ENCODE measurements at regions not wholly inside any gene's neighbourhood (a gene's known extent, or its start where the extent isn't known, plus 50 kb on each side); places are given as distances from the start of the nearest gene placed in this dataset.
A peak's percentile ranks its signal among the peaks of the same experiment; 100 is the strongest.

GRCh38 chr20:11156922-11157321 is 483.1 kb upstream of the JAG1 start:
- TF ChIP-seq POLR2A (IDR thresholded peaks at IDR 0.05) (no peak), CTCF (IDR thresholded peaks at IDR 0.05) (no peak)
- intact Hi-C loops (cut with DNase I; ENCODE audit: low total_unique reads): no loop called here

GRCh38 chr20:11158146-11158545 is 484.3 kb upstream of the JAG1 start:
- DNase-seq: no peak
- no peaks in the 10 kb centered on the region for H3K27me3 ChIP-seq
- TF ChIP-seq POLR2A (IDR thresholded peaks at IDR 0.05) (no peak), CTCF (IDR thresholded peaks at IDR 0.05) (no peak)
- H3K4me1 ChIP-seq: no peaks in the 10 kb centered on the region
- H3K27ac ChIP-seq: no peak overlapping the region
- H3K36me3 ChIP-seq: no peaks in the 10 kb centered on the region
- intact Hi-C loops (cut with DNase I; ENCODE audit: low total_unique reads): no loop called here
- no peak overlapping the region for H3K4me3 ChIP-seq
- H3K9me3 ChIP-seq: no peaks in the 10 kb centered on the region

More at GRCh38 chr20:11156922-11157321, 483.1 kb upstream of the JAG1 start:
- Histone ChIP-seq H3K4me1 (no peaks in the 10 kb centered on the region), H3K36me3 (no peaks in the 10 kb centered on the region), H3K27me3 (no peaks in the 10 kb centered on the region), H3K9me3 (no peaks in the 10 kb centered on the region), H3K4me3 (no peak overlapping the region), H3K27ac (no peak overlapping the region)
- DNase-seq: no peak

GRCh38 chr20:11158589-11158988 is 484.8 kb upstream of the JAG1 start:
- Histone ChIP-seq H3K27ac (no peak overlapping the region), H3K4me1 (no peaks in the 10 kb centered on the region), H3K36me3 (no peaks in the 10 kb centered on the region), H3K4me3 (no peak overlapping the region), H3K27me3 (no peaks in the 10 kb centered on the region), H3K9me3 (no peaks in the 10 kb centered on the region)
- intact Hi-C loops (cut with DNase I; ENCODE audit: low total_unique reads): no loop called here
- no peak for DNase-seq
- TF ChIP-seq POLR2A (IDR thresholded peaks at IDR 0.05) (no peak), CTCF (IDR thresholded peaks at IDR 0.05) (no peak)

GRCh38 chr20:11159728-11160127 is 485.9 kb upstream of the JAG1 start:
- DNase-seq: no peak
- Histone ChIP-seq H3K27me3 (no peaks in the 10 kb centered on the region), H3K27ac (peak overlapping the region in 1 of 2 donors; percentile 28)

More at GRCh38 chr20:11159728-11160127, 485.9 kb upstream of the JAG1 start:
- intact Hi-C loops (cut with DNase I; ENCODE audit: low total_unique reads): no loop called here
- Histone ChIP-seq H3K4me3 (no peak overlapping the region), H3K36me3 (no peaks in the 10 kb centered on the region), H3K4me1 (no peaks in the 10 kb centered on the region), H3K9me3 (no peaks in the 10 kb centered on the region)
- no peak for TF ChIP-seq CTCF (IDR thresholded peaks at IDR 0.05)
- TF ChIP-seq POLR2A (IDR thresholded peaks at IDR 0.05): no peak

Data from uterus (tissue), 3 donors.